GM12874 (cell line): ENCODE measurements at regions not wholly inside any gene's neighbourhood (a gene's known extent, or its start where the extent isn't known, plus 50 kb on each side); places are given as distances from the start of the nearest gene placed in this dataset.

Experiments used
- CTCF ChIP-seq: IDR thresholded peaks from 2 replicates; pipeline ENCODE4 v1.5.1; 2011; ENCODE audit warnings: low read depth, mild to moderate bottlenecking, control low read depth, low read length, moderate library complexity; ENCODE audit not compliant: insufficient read depth

- no peak for TF ChIP-seq CTCF
Measured at GRCh38 chr15:26128611-26129140, 265.5 kb upstream of the ATP10A start.

- TF ChIP-seq CTCF, result no peak
Measured at GRCh38 chr15:26126819-26127387, 263.8 kb upstream of the ATP10A start.

- TF ChIP-seq CTCF, result no peak
Measured at GRCh38 chr15:26126070-26126469, 262.9 kb upstream of the ATP10A start.

- no peak for TF ChIP-seq CTCF
Measured at GRCh38 chr15:26125664-26126063, 262.5 kb upstream of the ATP10A start.

- no peak for TF ChIP-seq CTCF
Measured at GRCh38 chr15:26119322-26119721, 256.2 kb upstream of the ATP10A start.

- TF ChIP-seq CTCF, result no peak
Measured at GRCh38 chr15:26115229-26115943, 252.3 kb upstream of the ATP10A start.

- no peak for TF ChIP-seq CTCF
Measured at GRCh38 chr15:26113296-26113695, 250.2 kb upstream of the ATP10A start.
